Natural killer cell treated with Interleukin-12 subunit alpha and Interleukin-12 subunit beta and Interleukin-15 and Interleukin-18, amount 100 ng/mL, for 72 hours (primary cell): ENCODE measurements at regions not wholly inside any gene's neighbourhood (a gene's known extent, or its start where the extent isn't known, plus 50 kb on each side); places are given as distances from the start of the nearest gene placed in this dataset.

ENCODE experiments used
- ATAC-seq, 2 donors: fragments of 150-1000 bp; cut with Tn5 transposase in 1 of 2; sonication (Bioruptor Pico), chemical (Tn5 transposase) in 1 of 2; 2 replicates each; pipeline ENCODE4 v1.10.0; 2021
- DNase-seq: peaks from one replicate; pipeline ENCODE4 v3.0.0; 2022; ENCODE audit warnings: low spot score
- H3K27ac Mint-ChIP-seq, 2 donors: 1 replicate in 1 of 2; 2 replicates in 1 of 2; pipeline ENCODE4 v1.8.0; 2022; ENCODE audit warnings: mixed read lengths in 2 of 2, mild to moderate bottlenecking in 1 of 2, moderate library complexity in 1 of 2
- H3K27me3 Mint-ChIP-seq, 2 donors: 1 replicate in 1 of 2; 2 replicates in 1 of 2; pipeline ENCODE4 v1.8.0; 2022; ENCODE audit warnings: mixed read lengths in 2 of 2
- H3K36me3 Mint-ChIP-seq: one replicate; pipeline ENCODE4 v1.8.0; 2022; ENCODE audit warnings: mixed read lengths
- H3K4me1 Mint-ChIP-seq, 2 donors: 1 replicate in 1 of 2; 2 replicates in 1 of 2; pipeline ENCODE4 v1.8.0; 2022; ENCODE audit warnings: low read depth in 2 of 2, mixed read lengths in 2 of 2, mild to moderate bottlenecking in 1 of 2
- H3K4me3 Mint-ChIP-seq: one replicate; pipeline ENCODE4 v1.8.0; 2022; ENCODE audit warnings: mixed read lengths
- H3K9me3 Mint-ChIP-seq: 2 replicates; pipeline ENCODE4 v1.8.0; 2022; ENCODE audit warnings: mixed read lengths

DNA sequence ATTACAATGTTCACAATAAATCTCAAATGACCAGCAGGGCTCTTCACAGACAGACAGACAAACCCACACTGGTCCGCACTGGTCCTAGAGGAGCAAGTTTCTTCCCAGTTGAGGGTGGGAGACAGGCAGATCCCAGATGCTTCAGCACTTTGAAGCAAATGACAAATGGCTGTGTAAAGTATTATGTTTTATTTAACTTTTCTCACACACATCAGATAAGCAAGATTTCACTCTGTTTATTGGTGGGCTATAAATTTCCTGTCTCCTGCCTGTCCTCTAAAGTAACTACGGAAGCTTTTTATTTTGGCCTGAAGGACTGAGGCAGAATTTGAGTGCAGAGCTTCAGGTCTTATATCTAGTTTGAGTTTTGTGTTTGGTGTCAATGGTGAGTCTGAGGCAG lies 174.7 kb upstream of the MTNR1B start:
- H3K27ac Mint-ChIP-seq: no peak overlapping the region
- H3K36me3 Mint-ChIP-seq: no peaks in the 10 kb centered on the region
- H3K9me3 Mint-ChIP-seq: peaks cover 19% of the 10 kb centered on the region
- ATAC-seq (no peak), DNase-seq (no peak)
- H3K4me1 Mint-ChIP-seq: no peaks in the 10 kb centered on the region
- no peaks in the 10 kb centered on the region for H3K27me3 Mint-ChIP-seq
- no peak overlapping the region for H3K4me3 Mint-ChIP-seq

GRCh38 chr11:92796744-92797143 lies 172.7 kb upstream of the MTNR1B start:
- peaks cover 25% of the 10 kb centered on the region for H3K9me3 Mint-ChIP-seq
- no peaks in the 10 kb centered on the region for H3K4me1 Mint-ChIP-seq
- no peak overlapping the region for H3K4me3 Mint-ChIP-seq
- no peaks in the 10 kb centered on the region for H3K36me3 Mint-ChIP-seq
- DNase-seq: no peak
- ATAC-seq: no peak
- no peak overlapping the region for H3K27ac Mint-ChIP-seq
- H3K27me3 Mint-ChIP-seq: no peaks in the 10 kb centered on the region

GRCh38 chr11:92797874-92798273 lies 171.6 kb upstream of the MTNR1B start:
- H3K27ac Mint-ChIP-seq: no peak overlapping the region
- H3K4me1 Mint-ChIP-seq: no peaks in the 10 kb centered on the region
- ATAC-seq: no peak
- peaks cover 23% of the 10 kb centered on the region for H3K9me3 Mint-ChIP-seq
- H3K27me3 Mint-ChIP-seq: no peaks in the 10 kb centered on the region
- DNase-seq: no peak
- H3K36me3 Mint-ChIP-seq: no peaks in the 10 kb centered on the region
- H3K4me3 Mint-ChIP-seq: no peak overlapping the region

- peaks cover 0 to 2% of the 10 kb centered on the region in 2 donors for H3K27me3 Mint-ChIP-seq
- H3K4me3 Mint-ChIP-seq: no peak overlapping the region
- H3K27ac Mint-ChIP-seq: no peak overlapping the region
- no peaks in the 10 kb centered on the region for H3K4me1 Mint-ChIP-seq
- peaks cover 24% of the 10 kb centered on the region for H3K9me3 Mint-ChIP-seq
- ATAC-seq (no peak), DNase-seq (no peak)
- no peaks in the 10 kb centered on the region for H3K36me3 Mint-ChIP-seq
These were observed 167.8 kb upstream of the MTNR1B start for GRCh38 chr11:92801685-92802084.

- H3K4me1 Mint-ChIP-seq: no peaks in the 10 kb centered on the region
- H3K36me3 Mint-ChIP-seq: no peaks in the 10 kb centered on the region
- peaks cover 0 to 2% of the 10 kb centered on the region in 2 donors for H3K27me3 Mint-ChIP-seq
- H3K9me3 Mint-ChIP-seq: peaks cover 18% of the 10 kb centered on the region
- no peak overlapping the region for H3K27ac Mint-ChIP-seq
- ATAC-seq (no peak), DNase-seq (no peak)
- H3K4me3 Mint-ChIP-seq: no peak overlapping the region
These were observed 166.8 kb upstream of the MTNR1B start for GRCh38 chr11:92802644-92803043.

GRCh38 chr11:92803391-92803790 lies 166.1 kb upstream of the MTNR1B start:
- H3K4me1 Mint-ChIP-seq: no peaks in the 10 kb centered on the region
- no peak for DNase-seq
- peaks cover 0 to 2% of the 10 kb centered on the region in 2 donors for H3K27me3 Mint-ChIP-seq
- no peaks in the 10 kb centered on the region for H3K36me3 Mint-ChIP-seq
- no peak for ATAC-seq
- no peak overlapping the region for H3K27ac Mint-ChIP-seq
- H3K4me3 Mint-ChIP-seq: no peak overlapping the region
- H3K9me3 Mint-ChIP-seq: peaks cover 18% of the 10 kb centered on the region

DNA sequence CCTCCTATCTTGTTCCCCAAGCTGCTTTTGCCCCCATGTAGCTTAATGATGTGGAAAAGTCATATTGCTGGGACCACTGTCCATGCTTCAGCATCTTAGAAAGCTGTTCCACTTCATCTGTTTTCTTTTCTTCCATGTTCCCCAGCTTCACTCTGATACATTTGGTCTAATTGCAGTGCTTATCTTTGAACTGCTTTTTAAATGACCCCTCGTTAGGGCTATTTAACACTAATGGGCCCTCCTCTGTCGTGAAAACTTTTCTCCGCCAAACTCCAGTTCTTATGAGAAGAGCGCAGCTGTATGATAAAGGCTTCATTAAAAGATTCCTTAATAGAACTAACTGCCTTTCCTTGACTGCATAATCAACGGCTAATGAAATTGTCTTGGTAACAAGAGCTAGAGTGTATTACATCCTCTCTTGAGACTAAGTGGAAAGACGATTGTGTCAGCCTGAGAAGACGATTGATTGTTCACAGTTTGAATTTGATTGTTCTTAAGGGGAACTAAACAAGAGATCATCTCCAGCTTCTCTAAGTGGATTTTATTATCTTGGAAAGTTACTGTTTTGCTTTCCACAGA lies 165.0 kb upstream of the MTNR1B start:
- no peak for DNase-seq
- no peak for ATAC-seq
- Mint-ChIP-seq H3K9me3 (peaks cover 15% of the 10 kb centered on the region), H3K4me3 (no peak overlapping the region), H3K36me3 (no peaks in the 10 kb centered on the region), H3K27ac (no peak overlapping the region), H3K4me1 (no peaks in the 10 kb centered on the region), H3K27me3 (peaks cover 0 to 2% of the 10 kb centered on the region in 2 donors)

- peaks cover 0 to 2% of the 10 kb centered on the region in 2 donors for H3K27me3 Mint-ChIP-seq
- ATAC-seq (no peak), DNase-seq (no peak)
- H3K4me3 Mint-ChIP-seq: no peak overlapping the region
- no peaks in the 10 kb centered on the region for H3K36me3 Mint-ChIP-seq
- no peak overlapping the region for H3K27ac Mint-ChIP-seq
- peaks cover 9% of the 10 kb centered on the region for H3K9me3 Mint-ChIP-seq
- no peaks in the 10 kb centered on the region for H3K4me1 Mint-ChIP-seq
These were observed 161.4 kb upstream of the MTNR1B start for GRCh38 chr11:92808022-92808421.

DNA sequence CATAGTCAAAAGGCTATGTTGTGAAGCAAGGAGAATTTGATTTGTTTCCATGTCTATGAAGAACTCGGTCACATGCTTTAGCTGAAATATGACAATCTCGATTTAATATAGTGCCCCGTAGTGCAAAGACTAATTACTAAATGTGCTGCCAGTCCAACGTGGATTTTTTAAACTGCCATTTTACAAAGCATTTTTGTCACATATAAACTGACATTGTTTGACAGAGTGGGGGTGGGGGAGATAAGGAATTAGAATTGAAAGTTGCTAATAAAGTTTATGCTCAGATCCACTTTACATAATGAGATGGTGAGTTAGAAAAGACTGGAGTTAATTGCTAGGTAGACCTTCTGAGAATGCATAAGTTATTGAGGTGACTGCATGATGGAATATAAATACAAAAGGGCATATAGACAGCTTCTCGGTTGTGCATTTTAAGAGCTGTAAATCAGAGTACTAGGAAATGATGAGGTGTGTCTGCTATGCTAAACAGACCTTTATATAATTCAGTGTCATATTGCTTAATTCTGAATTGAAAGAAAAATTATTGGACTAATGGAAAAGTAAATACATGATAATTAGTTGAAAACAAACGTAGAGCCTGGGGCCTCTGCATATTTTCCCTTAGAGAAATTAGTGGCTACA lies 158.9 kb upstream of the MTNR1B start:
- Mint-ChIP-seq H3K4me1 (no peaks in the 10 kb centered on the region), H3K9me3 (peaks cover 10% of the 10 kb centered on the region), H3K36me3 (no peaks in the 10 kb centered on the region), H3K27me3 (no peaks in the 10 kb centered on the region), H3K27ac (no peak overlapping the region), H3K4me3 (no peak overlapping the region)
- ATAC-seq: no peak
- DNase-seq: no peak

DNA sequence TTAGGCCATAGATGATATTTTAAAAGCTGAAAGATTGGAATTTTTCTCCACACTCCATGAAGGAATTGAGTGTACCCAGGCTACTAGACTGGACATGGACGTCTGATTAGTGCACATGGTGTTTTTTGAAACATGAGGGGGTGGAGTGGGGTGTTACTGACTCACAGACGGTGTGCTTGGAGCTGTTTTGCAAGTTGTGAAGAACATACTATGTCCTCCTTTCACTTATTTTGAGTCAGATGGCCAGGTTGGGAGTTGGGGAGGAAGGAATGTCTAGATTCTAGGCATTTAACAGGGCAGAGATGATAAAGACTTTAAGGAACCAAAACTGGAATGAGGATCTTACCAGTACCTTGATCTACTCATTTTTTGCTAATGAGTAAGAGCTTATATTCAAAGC lies 158.1 kb upstream of the MTNR1B start:
- H3K9me3 Mint-ChIP-seq: peaks cover 14% of the 10 kb centered on the region
- H3K27me3 Mint-ChIP-seq: no peaks in the 10 kb centered on the region

DNA sequence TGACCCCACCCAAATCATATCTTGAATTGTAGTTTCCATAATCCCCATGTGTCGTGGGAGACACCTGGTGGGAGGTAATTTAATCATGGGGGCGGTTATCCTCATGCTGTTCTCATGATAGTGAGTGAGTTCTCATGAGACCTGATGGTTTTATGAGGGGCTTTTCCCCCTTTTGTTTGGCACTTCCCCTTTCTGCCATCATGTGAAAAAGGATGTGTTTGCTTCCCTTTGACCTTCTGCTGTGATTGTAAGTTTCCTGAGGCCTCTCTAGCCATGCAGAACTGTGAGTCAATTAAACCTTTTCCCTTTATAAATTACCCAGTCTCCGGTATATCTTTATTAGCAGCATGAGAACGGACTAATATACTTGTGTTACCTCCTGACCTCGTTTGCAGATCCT lies 156.6 kb upstream of the MTNR1B start:
- Mint-ChIP-seq H3K4me3 (no peak overlapping the region), H3K27ac (no peak overlapping the region), H3K4me1 (no peaks in the 10 kb centered on the region), H3K36me3 (no peaks in the 10 kb centered on the region), H3K9me3 (peaks cover 14% of the 10 kb centered on the region), H3K27me3 (no peaks in the 10 kb centered on the region)
- DNase-seq: no peak
- ATAC-seq: no peak

More for the DNA sequence above, 158.1 kb upstream of the MTNR1B start:
- no peaks in the 10 kb centered on the region for H3K4me1 Mint-ChIP-seq
- no peak overlapping the region for H3K4me3 Mint-ChIP-seq
- no peak for ATAC-seq
- H3K36me3 Mint-ChIP-seq: no peaks in the 10 kb centered on the region
- no peak overlapping the region for H3K27ac Mint-ChIP-seq
- DNase-seq: no peak

GRCh38 chr11:92819830-92820229 lies 149.6 kb upstream of the MTNR1B start:
- H3K4me1 Mint-ChIP-seq: no peaks in the 10 kb centered on the region
- no peak overlapping the region for H3K4me3 Mint-ChIP-seq
- peaks cover 12% of the 10 kb centered on the region for H3K9me3 Mint-ChIP-seq
- no peaks in the 10 kb centered on the region for H3K27me3 Mint-ChIP-seq
- ATAC-seq (no peak), DNase-seq (no peak)
- no peak overlapping the region for H3K27ac Mint-ChIP-seq
- H3K36me3 Mint-ChIP-seq: no peaks in the 10 kb centered on the region

DNA sequence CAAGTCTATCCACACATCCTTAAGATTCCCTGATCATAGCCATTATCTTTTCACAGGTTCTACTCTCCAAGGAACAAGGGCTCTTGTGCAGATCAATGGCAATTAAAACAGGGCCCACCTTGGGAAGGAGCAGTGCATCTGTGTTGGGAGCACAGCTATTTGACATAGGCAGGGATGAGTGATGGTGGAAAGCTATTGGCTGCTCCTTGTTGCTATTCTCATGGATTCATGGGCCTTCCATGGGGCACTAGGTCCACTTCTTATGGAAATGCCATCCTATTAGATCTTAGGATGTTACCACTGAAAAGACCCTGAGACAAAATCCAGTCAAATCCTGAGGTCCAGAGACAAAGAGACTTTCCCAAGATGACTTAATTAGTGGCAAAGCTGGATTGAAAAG lies 148.6 kb upstream of the MTNR1B start:
- Mint-ChIP-seq H3K9me3 (peaks cover 6% of the 10 kb centered on the region), H3K27ac (no peak overlapping the region), H3K27me3 (peaks cover 0 to 2% of the 10 kb centered on the region in 2 donors), H3K4me3 (no peak overlapping the region), H3K4me1 (no peaks in the 10 kb centered on the region), H3K36me3 (no peaks in the 10 kb centered on the region)
- ATAC-seq (no peak), DNase-seq (no peak)

DNA sequence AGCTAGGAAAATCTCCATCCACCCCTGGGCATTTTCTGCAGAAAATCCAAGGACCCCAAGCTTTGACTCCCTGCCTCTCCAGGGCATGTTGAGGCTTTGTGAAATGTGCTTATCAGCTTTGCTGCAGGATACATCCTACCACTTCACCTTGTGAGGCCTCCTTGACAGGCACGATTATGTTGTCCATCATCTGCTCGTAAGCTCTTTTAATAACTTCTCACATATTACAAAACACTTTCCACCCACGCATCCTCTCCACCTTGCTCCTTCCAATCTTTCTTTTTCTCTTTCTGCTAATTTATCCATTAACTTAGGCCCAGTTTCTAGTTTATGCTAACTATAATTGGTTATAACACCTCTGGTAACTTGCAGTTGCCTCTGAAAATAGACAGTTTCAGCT lies 147.0 kb upstream of the MTNR1B start:
- Mint-ChIP-seq H3K27ac (no peak overlapping the region), H3K4me3 (no peak overlapping the region), H3K36me3 (no peaks in the 10 kb centered on the region), H3K4me1 (no peaks in the 10 kb centered on the region), H3K9me3 (peaks cover 5% of the 10 kb centered on the region), H3K27me3 (peaks cover 0 to 2% of the 10 kb centered on the region in 2 donors)
- ATAC-seq (no peak), DNase-seq (no peak)

- Mint-ChIP-seq H3K4me3 (no peak overlapping the region), H3K4me1 (no peaks in the 10 kb centered on the region), H3K9me3 (peaks cover 10% of the 10 kb centered on the region), H3K27ac (no peak overlapping the region), H3K36me3 (no peaks in the 10 kb centered on the region), H3K27me3 (peaks cover 0 to 2% of the 10 kb centered on the region in 2 donors)
- ATAC-seq (no peak), DNase-seq (no peak)
These were observed 143.3 kb upstream of the MTNR1B start for GRCh38 chr11:92826136-92826535.
